Cerebellar cortex (tissue), 1 donor: ENCODE measurements at regions not wholly inside any gene's neighbourhood (a gene's known extent, or its start where the extent isn't known, plus 50 kb on each side); places are given as distances from the start of the nearest gene placed in this dataset.

Source experiments
- DNase-seq: peaks from one replicate; pipeline ENCODE4 v3.0.0-alpha.2; 2015; ENCODE audit warnings: low spot score

DNA sequence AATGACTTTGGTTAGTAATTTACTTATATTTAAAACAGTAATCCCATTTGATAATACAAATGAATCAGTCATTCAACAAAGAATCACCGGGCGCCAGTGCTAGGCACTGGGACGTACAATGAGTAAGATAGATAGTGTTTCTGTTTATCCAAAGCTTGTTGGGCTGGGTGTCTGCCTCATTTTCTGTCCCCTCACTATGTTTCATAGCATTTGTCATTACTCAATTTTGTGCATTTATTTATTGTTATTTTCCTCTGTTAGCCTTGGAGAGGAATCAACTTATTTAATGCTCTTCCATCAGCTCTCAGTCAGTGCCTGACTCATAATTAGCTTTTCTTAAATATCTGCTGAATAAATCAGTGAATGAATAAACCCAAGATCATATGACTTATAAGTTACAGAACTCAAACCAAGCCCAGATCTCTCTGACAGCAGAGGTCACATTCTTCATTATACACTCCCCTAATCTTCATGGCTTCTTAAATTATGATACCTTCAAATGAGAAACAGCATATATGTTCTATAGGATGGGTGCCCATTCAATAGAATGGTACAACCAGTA, 86.2 kb downstream of the TSPAN8 start:
- no peak for DNase-seq

DNA sequence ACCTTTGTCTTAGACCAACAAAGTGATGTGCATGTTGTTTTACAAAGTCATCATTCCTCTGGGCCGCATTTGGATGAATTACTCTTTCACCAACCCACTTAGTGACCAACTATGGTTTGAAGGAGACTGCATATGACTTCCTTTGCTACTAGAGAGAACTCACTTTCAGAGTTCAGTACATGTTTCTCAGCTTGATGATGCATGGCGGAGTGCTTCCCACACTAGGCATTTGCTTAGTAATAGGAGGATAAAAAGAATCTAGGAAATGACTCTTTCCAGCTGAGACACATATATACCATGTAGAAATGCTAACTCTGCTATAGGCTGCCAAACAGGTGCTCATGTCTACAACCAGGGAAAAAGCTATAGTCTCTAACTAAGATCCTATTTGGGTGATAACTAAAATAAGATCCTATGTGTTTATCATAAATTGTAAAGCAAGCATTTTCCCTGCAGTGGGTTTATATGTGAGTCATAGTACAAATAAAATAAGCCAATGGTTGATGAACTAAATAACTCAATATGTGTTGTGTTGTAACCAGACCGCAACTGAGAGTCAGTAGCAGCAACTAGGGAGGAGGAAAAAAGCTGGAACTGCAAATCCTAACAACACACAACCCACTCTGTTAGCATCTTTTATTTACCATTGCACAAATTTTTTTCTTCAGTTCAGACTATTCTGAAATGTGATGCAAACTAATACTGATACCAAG, 87.2 kb downstream of the TSPAN8 start:
- DNase-seq: no peak

DNA sequence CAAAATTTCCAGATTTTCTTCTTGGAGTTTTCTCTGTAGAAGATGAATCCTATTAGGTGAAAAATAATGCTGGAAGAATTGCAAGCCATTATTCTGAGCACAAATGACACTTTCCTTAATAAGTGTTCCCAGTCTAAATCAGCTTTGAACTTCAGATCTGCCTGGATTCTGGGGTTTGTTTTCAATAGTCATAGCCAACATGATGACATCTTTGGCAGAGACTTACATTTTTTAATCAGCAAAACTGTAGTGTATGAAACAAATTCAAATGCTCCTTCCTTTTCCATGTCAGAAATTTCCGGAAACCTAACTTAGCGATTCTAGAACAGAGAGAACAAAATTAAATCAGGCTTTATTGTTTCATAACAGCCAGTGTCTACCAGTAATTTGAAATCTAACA, 88.5 kb downstream of the TSPAN8 start:
- peak; percentile 3 for DNase-seq

DNA sequence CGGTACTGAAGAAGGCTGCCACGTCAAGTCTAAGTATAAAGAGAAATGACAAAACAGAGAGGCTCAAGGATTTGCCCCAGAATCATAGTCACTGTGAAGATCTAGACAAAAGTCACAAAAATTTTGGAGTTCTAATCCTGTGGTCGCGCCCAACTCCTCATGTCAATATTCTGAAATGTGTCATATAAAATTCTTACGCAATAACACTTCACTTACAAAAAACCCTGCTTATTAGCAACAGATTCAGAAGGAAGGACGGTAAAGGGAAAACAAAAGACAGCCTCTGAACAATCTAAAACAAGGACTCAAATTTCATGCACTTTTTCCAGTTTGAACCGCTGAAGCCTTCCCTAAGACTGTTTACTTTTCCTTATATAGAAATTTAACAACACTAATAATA, 94.7 kb downstream of the TSPAN8 start:
- no peak for DNase-seq

DNA sequence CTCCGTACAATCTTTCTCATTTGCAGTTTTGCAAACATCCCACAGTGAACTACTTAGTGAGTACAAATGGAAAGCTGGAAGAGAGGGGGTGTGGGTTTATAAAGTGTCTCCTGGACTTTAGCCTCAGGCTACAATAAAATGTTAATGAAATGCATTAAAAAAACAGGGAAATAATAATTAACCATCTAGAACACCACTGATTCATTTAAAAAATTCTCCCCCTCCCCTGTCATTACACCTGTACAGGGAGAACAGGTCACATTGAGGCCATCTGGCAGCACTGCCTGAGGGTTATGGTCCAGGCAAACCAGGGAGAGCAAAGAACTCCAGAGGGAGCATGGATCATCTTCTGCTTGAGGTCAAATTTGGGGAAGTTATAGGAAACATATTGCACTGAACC, 96.3 kb downstream of the TSPAN8 start:
- DNase-seq: no peak

DNA sequence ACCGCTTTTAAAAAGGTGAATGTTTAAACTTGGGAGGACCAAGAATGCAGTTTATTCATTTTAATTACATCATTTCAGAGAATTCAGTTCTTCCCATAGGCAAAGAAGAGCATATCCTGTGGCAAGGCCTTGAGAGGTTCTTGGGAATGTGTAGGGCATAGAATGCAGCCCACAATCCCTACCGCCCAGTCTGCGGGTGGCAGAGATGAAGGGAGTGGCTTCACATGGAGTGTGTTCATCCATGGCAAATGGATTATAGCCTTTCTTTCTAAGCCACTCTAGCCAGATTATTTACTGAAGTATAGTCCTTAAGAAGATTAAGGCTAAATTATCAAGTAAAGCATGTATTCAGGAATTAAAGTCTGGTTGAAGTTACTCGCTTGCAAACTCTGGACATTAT, 97.4 kb downstream of the TSPAN8 start:
- no peak for DNase-seq

DNA sequence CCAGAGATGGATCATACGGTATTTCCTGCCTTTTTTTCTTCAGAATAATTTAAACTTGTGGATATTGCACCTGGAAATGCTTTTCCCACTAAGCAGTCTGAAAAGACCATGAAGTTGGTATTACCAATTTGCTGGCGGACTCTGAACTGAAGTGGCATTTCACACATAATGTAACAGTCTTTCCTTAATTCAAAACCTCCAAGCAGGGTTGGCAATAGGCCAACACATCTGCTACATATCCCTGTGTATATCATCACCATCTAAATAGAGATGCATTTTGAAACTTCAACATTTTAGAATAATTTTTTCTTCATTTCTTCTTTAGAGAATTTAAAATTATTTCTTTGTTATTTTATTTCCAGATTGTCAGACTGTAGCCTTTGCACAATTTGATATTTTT, 100.5 kb downstream of the TSPAN8 start:
- no peak for DNase-seq

DNA sequence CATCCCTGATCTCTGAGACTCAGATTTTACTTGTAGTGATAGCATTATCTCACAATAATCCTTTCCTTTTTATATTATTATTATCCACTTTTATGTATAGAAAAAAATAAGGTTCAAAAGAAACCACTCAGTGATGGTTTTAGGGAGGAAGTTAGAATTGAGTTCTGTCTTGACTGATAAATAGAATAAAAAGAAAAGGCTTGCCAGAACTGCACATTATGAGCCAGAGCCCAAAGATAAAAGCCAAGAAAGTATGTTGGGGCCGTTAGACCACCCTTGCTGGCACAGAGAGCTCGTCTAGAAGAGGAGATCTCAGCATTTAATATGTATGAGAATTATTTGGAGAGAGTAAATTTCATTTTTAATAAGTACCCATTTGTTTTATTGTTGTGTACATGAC, 103.2 kb downstream of the TSPAN8 start:
- no peak for DNase-seq

DNA sequence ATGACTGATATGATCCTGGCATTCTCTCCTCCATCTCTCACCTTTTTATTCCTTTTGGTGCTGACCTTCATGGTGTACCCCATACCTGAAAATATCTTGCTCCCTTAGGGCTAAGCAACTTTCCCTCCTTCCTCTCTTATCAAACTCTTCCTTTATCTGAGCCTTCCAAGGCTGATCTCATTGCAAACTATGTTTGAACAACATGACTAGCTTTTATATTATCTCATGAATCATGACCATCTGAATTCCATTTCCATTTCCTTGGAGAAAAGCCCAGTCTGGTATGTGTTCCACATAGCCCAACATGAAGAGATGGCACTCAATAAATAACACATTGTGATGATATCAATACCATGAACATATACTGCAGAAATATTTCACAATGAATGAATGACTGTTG, 111.6 kb downstream of the TSPAN8 start:
- no peak for DNase-seq

DNA sequence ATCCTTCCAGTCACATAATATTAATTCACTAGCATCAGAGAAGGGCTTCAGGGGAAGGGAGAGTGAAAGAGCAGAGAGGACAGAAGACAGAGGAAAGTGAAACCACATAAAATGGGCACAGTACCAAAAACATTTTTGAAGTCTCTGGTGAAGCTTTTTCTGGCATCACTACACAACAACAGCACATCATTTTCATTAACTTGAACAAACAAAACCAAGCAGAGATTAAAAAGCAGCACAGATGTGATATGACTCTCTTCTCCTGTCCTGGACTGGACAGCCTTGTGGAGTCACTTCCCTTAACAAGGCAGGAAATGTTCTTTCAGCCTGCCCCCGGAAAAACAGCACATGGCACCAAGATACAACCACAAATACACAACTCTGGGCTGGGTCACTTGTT, 112.0 kb downstream of the TSPAN8 start:
- DNase-seq: no peak

DNA sequence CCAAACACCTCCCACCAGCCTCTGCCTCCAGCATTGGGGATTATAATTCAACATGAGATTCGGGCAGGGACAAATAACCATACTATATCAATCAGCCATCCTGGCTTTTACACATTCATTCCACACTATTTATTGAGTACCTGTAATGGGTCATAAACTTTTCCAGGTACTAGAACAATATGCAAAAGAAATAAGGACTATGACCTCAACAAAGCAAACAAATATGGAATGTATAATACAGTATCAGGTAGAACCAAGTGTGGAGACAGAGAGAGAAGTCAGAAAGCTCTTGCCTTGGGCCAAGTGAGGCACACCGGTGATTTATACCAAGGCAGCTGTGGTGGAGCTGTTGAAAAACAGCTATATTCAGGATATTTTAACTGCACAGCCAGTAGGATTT, 116.3 kb downstream of the TSPAN8 start:
- DNase-seq: no peak

DNA sequence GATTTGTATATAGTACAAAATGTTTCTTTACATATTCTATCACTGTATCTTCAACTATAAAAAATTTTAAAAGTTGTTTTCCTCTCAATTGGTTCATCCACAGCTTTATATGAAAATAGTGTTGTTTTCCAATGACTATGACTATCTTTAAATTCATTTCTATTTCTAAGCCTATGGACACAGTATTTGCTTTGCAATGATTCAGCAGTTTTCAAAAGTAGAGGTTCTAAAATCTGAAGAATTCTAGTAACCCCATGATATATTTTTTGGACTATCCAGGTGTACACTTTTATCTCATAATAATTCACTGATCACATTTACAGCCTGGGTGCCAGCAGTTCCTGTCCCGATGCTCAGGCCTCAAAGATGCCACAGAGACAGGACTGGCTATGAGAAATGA, 118.4 kb upstream of the PTPRR start:
- DNase-seq: no peak

DNA sequence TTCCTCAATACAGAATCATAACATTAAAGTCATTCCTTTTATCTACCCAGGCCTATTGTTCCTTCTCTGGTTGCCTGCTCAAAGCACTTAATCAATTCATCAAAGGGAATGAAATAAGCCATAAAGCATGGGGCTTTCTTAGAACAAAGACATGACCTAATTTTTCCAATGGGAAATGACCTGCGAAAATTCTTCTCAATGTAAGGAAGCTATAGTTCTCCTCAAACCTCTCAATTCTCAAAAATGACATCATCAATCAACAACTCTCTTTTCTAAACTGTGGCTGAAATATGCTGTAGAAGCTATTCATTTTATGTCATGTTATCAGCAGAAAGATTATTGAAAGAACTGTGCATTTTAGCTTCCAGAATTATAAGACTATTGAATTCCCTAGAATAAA, 116.0 kb upstream of the PTPRR start:
- DNase-seq: no peak

DNA sequence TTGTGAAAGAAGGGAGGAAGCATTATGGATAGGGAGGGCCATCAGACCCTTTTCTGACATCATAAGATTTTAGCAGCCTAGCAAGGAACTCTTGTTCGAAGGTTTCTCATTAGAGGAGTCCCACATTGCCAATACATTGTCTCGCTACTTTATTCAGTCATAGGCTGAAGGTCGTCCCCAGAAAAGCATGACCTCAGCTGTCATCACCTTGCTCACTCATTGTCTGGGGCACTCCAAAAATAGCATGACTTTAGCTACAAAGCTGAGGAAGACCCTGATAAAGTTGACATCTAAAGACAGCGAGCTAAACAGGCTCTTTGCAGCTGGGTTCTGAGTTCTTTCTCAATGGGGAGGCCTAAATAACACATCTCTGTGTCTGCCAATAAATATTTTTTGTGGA, 112.4 kb upstream of the PTPRR start:
- no peak for DNase-seq

DNA sequence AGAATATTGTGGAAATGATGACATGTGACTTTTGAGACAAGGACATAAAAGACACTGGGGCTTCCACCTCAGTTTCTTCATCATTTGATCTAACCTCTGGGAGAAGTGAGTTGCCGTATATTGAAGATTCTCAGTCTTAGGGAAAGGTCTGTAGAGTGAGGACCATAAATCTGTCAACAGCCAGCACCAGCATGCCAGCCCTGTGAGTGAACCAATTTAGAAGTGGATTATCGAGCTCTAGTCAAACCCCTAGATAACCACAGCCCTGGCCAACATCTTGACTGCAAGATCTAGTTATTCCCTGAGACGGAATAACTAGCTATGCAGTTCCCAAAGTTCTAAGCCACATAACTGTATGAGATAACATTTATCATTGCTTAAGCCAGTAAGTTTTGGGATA, 108.8 kb upstream of the PTPRR start:
- DNase-seq: no peak

DNA sequence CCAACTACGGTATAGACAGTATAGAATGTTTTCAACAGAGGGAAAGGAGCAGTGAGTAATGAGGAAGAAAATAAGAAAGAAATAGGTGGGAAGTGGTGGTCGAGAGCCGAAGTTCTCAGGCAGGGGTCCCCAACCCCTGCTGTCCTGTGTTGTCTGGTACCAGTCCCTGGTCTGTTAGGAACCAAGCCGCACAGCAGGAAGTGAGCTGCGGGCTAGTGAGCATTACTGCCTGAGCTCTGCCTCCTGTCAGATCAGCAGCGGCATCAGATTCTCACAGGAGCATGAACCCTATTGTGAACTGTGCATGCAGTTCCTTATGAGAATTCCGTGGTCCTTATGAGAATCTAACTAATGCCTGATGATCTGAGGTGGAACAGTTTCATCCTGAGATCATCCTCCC, 107.3 kb upstream of the PTPRR start:
- no peak for DNase-seq

DNA sequence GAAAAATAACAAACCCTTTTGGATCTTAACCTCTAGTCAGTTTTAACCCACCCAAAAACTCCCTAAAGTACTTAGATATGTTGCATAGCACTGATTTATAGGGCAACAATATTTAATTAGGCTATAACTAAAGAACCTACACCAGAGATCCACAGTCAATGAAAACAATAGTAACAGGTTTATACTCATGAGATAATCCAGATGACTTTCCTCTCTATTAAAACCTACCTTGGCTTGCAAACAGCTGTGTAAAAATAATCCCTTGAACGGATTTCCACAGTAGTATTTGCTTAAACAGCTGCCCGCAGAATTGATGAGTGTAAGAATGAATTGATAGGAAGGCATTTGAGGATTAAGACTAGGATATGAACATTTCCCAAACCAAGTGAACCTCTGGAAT, 104.3 kb upstream of the PTPRR start:
- no peak for DNase-seq

DNA sequence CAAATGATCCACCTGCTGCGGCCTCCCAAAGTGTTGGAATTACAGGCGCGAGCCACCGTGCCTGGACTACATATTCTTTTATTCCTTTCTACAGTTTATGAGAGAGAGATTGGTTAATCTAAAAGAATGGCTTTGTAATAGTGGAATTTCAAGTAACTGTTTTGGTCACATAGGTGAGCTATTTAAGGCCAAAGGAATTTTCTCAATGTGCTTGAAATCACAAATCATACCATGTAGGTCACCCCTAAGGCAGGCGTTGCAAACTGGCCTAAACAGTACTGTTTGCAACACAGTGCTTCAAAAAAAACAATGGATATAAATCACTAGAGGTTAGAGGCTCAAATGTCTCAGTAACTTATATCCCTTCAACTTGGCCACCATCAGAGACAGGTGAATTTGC, 103.7 kb upstream of the PTPRR start:
- DNase-seq: no peak

DNA sequence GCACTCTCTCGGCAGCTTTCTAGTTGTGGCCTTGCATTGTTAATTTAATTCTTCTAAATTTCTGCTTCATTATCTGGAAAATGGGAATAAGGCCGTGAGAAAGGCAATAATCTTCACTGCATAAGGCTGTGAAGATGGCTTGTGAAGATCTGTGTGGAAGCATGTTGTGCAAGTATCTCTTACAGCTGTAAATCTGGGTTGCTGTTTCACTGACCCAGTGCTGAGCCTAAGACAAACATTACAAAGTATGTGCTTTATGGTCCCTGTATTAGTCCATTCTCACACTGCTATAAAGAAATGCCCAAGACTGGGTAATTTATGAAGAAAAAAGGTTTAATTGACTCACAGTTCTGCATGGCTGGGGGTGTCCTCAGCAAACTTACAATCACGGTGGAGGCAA, 101.0 kb upstream of the PTPRR start:
- no peak for DNase-seq

DNA sequence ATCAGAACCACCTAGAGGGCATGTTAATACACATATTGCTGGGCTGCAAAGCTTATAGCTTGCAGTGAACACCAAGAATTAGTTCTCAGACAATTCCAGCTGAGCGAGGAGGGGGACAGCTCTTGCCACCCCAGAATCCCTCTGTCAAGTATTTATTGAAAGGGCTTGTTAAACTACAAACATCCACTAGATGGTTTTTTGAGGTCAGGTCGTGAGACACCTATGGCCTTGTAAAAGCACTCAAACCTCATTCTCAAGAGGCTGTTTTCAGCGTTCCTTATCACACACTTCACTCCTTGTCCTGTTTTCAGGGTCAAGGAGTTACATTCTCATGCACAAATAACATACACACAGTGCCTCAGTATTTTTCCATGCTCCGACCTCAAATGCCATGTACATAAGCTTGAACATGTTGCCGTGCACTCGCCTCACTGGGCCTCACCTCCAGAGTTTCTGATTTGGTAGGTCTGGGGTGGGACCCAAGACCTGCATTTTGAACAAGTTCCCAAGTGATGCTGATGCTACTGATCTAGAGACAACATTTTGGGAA, 98.8 kb upstream of the PTPRR start:
- DNase-seq: no peak

DNA sequence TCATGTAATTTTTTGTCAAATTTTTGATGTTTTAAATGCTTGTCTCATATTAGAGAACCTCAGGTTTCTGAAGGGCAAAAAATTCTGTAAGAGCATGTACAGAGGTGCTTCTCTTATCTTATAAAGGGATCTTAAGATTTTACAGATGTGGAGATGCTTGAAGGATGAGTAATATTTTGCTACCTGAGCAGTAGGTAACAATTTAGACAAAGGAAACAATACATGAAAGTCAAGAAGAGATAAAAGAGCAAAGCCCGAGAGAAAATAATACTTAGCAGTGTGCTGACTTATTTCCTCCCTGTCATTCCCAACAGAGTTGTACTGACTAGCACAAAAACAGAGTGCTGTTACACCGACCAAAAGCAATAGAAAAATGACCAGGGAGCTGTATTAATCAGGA, 98.1 kb upstream of the PTPRR start:
- no peak for DNase-seq

DNA sequence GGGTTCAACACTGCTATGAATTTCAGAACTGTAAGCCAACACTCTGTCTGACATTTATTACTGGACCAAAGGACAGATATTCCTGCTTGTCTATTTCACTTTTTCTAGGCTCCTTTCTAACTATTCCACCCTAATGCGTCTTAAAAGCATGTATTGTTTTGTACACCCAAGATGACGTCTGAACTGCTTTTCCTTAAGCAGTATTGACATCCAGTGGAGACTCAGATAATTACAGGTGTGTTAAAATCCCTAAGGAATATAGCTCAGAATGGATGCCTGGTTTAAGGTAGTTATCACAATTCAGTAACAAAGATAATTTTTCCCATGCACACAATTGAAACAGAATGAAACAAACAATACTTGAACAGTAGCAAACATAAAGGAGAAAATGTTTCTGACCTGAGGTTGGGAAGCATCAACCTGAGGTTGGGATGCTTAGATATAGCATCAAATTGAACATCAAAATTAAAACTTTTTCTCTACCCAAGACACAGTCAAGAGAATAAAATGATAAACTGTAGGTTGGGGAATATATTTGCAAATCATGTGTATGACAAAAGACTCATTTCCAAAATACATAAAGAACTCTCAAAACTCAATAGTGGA, 93.7 kb upstream of the PTPRR start:
- DNase-seq: peak; percentile 74

DNA sequence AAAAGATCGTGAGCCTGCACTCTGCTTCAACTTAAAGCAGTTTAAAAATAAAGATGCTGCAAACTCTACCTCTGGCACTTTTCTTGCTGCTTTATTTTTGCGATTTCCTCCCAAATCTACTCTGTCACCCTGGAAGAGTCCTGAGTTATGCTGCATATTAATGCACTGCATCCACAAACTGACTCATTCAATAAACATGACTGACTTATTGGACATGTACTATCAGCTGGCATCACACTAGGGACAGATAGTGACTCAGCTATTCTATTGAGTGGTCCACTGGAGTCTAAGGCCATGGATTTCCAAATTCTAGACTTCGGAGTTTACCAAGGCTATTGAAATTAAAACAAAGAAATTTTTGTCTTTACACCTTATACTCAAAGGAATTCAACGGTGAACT, 90.7 kb upstream of the PTPRR start:
- DNase-seq: no peak

DNA sequence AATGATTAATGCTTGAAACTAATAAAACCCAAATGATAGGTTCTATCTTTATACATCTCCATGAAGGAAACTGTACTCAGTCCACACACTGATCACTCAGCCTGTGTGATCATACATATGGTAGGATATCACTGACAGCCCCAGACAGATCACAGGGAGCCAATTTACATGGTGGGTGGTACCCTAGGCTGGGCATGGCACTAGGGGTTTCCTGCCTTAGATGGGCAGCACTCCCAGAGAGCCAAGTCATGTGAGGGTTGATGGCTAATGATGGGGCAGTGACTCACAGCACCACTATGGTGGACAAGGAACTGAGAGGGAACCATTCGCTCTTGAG, 89.6 kb upstream of the PTPRR start:
- DNase-seq: no peak
